Upper lobe of right lung (tissue), 1 donor: ENCODE measurements at regions not wholly inside any gene's neighbourhood (a gene's known extent, or its start where the extent isn't known, plus 50 kb on each side); places are given as distances from the start of the nearest gene placed in this dataset.

Source experiments
- ATAC-seq: fragments of 200-7000 bp; cut with Tn5 transposase; one replicate; pipeline ENCODE4 v1.9.1; 2020; ENCODE audit warnings: mild to moderate bottlenecking, moderate library complexity
- DNase-seq: peaks from one replicate; pipeline ENCODE4 v3.0.0-alpha.2; 2020
- H3K27ac ChIP-seq: fragments of 200-600 bp; one replicate; pipeline ENCODE4 v1.8.0; 2022
- H3K27me3 ChIP-seq: fragments of 200-600 bp; one replicate; pipeline ENCODE4 v1.8.0; 2022; ENCODE audit warnings: mild to moderate bottlenecking
- H3K36me3 ChIP-seq: fragments of 200-600 bp; one replicate; pipeline ENCODE4 v1.8.0; 2022
- H3K4me1 ChIP-seq: fragments of 200-600 bp; one replicate; pipeline ENCODE4 v1.8.0; 2022
- H3K4me3 ChIP-seq: fragments of 200-600 bp; one replicate; pipeline ENCODE4 v1.8.0; 2022; ENCODE audit warnings: mild to moderate bottlenecking
- H3K9me3 ChIP-seq: fragments of 200-600 bp; one replicate; pipeline ENCODE4 v1.8.0; 2022
- CTCF ChIP-seq: fragments of 200-600 bp; IDR thresholded peaks from one replicate; pipeline ENCODE4 v1.8.0; 2022; ENCODE audit warnings: antibody characterized with exemption
- intact Hi-C: fragments of 100-400 bp; cut with DNase I; formaldehyde crosslinking; loops from one replicate; pipeline ENCODE4 v1.11.0; 2022
- donor health status: DM: no; HTN: yes; CAD: no; lungs with severe emphysema.

DNA sequence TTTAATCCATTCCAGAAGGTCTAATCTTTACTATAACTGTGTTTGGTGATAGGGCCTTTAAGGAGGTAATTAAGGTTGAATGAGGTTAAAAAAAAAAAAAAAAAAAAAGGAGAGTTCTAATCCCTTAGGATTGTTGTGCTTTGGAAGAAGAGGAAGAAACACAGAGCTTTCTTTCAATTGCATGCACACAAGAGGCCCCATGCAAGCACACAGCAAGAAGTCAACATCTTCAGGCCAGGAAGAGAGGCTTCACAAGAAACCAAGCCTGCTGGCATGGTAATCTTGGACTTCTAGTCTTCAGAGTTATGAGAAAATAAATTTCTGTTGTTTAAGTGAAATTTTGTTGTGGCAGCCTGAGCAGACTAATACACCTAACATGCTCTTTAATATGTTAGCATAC is 118.6 kb downstream of the NAA11 start:
- TF ChIP-seq CTCF, result no peak
- H3K36me3 ChIP-seq, result no peaks in the 10 kb centered on the region
- no peak overlapping the region for H3K27ac ChIP-seq
- no peak for DNase-seq
- intact Hi-C loops, result no loop called here
- ATAC-seq, result no peak
- no peaks in the 10 kb centered on the region for H3K4me1 ChIP-seq
- H3K4me3 ChIP-seq, result no peak overlapping the region
- no peaks in the 10 kb centered on the region for H3K9me3 ChIP-seq
- no peaks in the 10 kb centered on the region for H3K27me3 ChIP-seq

- Histone ChIP-seq H3K4me3 (no peak overlapping the region), H3K36me3 (no peaks in the 10 kb centered on the region), H3K27ac (no peak overlapping the region), H3K27me3 (no peaks in the 10 kb centered on the region), H3K4me1 (no peaks in the 10 kb centered on the region), H3K9me3 (no peaks in the 10 kb centered on the region)
- intact Hi-C loops, result no loop called here
- DNase-seq, result no peak
- ATAC-seq, result no peak
- no peak for TF ChIP-seq CTCF
Observed at GRCh38 chr4:79206660-79207059, 119.2 kb downstream of the NAA11 start.

GRCh38 chr4:79205121-79205520 is 120.7 kb downstream of the NAA11 start:
- no peak for TF ChIP-seq CTCF
- no peaks in the 10 kb centered on the region for H3K4me1 ChIP-seq
- ATAC-seq (no peak), DNase-seq (no peak)
- H3K27ac ChIP-seq, result no peak overlapping the region
- intact Hi-C loops, result no loop called here
- no peaks in the 10 kb centered on the region for H3K27me3 ChIP-seq
- H3K36me3 ChIP-seq, result no peaks in the 10 kb centered on the region
- no peak overlapping the region for H3K4me3 ChIP-seq
- H3K9me3 ChIP-seq, result no peaks in the 10 kb centered on the region

DNA sequence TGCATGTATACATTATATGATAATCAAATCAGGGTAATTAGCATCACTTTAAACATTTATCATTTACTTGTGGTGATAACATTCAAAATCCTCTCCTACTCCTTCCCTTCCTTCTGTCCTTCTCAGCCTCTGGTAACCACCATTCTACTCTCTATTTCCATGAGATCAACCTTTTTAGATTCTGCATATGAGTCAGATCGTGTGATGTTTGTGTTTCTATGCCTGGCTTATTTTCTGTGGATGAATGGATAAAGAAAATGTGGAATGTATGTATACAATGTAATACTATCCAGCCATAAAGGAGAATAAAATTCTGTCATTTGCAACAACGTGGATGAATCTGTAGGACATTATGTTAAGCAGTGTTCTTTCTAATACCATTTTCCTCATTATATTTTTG is 123.9 kb downstream of the NAA11 start:
- no peak overlapping the region for H3K4me3 ChIP-seq
- no peak for DNase-seq
- no peaks in the 10 kb centered on the region for H3K4me1 ChIP-seq
- ATAC-seq, result no peak
- H3K36me3 ChIP-seq, result no peaks in the 10 kb centered on the region
- no peak for TF ChIP-seq CTCF
- no peaks in the 10 kb centered on the region for H3K27me3 ChIP-seq
- no peaks in the 10 kb centered on the region for H3K9me3 ChIP-seq
- no peak overlapping the region for H3K27ac ChIP-seq
- intact Hi-C loops, result no loop called here

DNA sequence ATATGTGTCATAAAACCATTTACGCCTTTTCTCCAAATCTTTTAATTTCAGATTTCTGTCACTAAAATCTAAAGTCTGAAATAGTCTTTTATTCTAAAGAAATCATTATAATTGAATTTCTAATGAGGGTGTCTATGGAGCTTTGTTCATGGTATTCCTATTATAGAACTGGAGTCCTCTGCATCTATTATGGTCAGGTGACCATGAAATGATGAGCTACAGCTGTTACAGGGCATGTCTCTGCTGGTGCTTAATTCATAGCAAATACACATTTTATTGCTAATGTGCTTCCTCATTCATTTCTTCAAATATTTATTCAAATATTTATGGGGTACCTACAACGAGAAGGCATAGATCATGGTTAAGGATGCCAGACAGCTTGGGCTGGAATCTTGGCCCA is 126.1 kb downstream of the NAA11 start:
- no peaks in the 10 kb centered on the region for H3K36me3 ChIP-seq
- no peak for ATAC-seq
- intact Hi-C loops, result no loop called here
- H3K27me3 ChIP-seq, result no peaks in the 10 kb centered on the region
- no peak overlapping the region for H3K4me3 ChIP-seq
- H3K27ac ChIP-seq, result no peak overlapping the region
- H3K4me1 ChIP-seq, result no peaks in the 10 kb centered on the region
- no peak for TF ChIP-seq CTCF
- no peak for DNase-seq
- H3K9me3 ChIP-seq, result no peaks in the 10 kb centered on the region

DNA sequence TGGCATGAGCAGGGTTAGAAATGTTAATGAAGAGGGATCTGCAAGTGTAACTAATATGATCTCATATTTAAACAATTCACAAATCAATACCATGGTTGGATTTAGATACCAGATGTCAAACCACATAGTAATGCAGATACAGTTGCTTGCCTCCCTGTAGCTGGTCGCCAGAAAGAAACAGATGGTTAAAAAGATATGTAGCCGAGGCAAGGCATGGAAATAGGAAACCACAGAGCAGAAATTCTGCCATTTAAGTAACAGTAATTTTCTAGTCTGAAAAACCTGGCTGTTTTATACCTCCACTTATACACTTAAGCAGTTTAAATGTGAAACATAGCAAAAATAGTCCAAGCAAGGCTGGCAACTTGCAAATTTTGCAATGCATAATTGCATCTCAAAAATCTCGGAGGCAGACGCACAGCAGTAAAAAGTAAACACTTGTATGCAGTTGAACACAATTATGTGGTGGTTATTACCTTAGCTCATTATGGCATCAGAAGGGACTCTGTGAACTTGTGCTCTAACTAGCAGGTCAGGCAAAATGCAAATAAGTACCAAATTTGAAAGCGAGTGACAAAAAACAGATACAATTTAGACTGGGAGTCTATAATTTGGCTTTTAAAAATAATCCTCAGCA is 126.8 kb downstream of the NAA11 start:
- TF ChIP-seq CTCF, result no peak
- Histone ChIP-seq H3K4me3 (no peak overlapping the region), H3K9me3 (no peaks in the 10 kb centered on the region), H3K27me3 (no peaks in the 10 kb centered on the region), H3K4me1 (no peaks in the 10 kb centered on the region), H3K27ac (no peak overlapping the region), H3K36me3 (no peaks in the 10 kb centered on the region)
- intact Hi-C loops, result no loop called here
- DNase-seq (no peak), ATAC-seq (no peak)
